ENCODE measurements at regions not wholly inside any gene's neighbourhood (a gene's known extent, or its start where the extent isn't known, plus 50 kb on each side); places are given as distances from the start of the nearest gene placed in this dataset.

DNA sequence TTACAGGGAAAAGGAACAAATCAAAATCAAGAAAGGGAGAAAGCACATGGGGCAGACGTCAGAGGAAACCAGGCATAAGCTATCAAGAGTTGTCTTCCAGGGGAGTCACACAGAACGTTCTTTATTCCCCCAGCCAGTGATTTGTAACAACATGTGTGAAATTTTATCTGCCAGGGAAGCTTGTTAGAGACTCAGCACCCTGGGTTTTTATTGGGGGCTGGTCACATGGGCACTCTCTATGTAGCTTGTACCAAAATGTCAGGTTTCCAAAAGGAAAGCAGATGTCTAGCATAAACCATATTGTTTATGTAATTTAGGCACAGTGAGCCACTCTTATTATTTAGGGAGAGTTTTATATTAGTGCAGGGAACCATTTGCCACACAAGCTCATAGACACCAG lies 440.4 kb upstream of the DCN start:
- TF ChIP-seq POLR2AphosphoS5 (IDR thresholded peaks at IDR 0.05) = no peak
- TF ChIP-seq, protein P1, sequence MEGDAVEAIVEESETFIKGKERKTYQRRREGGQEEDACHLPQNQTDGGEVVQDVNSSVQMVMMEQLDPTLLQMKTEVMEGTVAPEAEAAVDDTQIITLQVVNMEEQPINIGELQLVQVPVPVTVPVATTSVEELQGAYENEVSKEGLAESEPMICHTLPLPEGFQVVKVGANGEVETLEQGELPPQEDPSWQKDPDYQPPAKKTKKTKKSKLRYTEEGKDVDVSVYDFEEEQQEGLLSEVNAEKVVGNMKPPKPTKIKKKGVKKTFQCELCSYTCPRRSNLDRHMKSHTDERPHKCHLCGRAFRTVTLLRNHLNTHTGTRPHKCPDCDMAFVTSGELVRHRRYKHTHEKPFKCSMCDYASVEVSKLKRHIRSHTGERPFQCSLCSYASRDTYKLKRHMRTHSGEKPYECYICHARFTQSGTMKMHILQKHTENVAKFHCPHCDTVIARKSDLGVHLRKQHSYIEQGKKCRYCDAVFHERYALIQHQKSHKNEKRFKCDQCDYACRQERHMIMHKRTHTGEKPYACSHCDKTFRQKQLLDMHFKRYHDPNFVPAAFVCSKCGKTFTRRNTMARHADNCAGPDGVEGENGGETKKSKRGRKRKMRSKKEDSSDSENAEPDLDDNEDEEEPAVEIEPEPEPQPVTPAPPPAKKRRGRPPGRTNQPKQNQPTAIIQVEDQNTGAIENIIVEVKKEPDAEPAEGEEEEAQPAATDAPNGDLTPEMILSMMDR (IDR thresholded peaks at IDR 0.05) = no peak
- TF ChIP-seq POLR2A (IDR thresholded peaks at IDR 0.05) = no peak
